ENCODE measurements at regions not wholly inside any gene's neighbourhood (a gene's known extent, or its start where the extent isn't known, plus 50 kb on each side); places are given as distances from the start of the nearest gene placed in this dataset.

DNA sequence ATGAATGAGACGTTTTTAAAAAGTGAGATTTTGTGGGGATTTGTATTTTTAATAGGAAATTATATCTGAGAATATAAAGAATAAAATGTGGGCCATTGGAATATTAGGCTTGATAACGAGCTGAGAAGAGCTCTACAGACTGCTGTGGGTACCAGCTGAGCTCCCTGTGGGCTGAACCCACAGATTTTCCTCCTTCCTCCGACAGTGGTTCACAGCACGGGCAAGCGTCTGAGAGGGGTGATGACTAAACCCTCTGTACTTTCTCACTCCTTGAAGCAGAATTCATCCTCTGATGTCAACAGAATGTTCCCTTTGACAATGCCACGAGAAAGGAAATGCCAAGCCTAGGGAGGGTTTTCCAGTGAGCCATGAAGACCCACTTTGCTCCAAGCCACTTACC, 102.7 kb upstream of the AJAP1 start:
- TF ChIP-seq, protein P1, sequence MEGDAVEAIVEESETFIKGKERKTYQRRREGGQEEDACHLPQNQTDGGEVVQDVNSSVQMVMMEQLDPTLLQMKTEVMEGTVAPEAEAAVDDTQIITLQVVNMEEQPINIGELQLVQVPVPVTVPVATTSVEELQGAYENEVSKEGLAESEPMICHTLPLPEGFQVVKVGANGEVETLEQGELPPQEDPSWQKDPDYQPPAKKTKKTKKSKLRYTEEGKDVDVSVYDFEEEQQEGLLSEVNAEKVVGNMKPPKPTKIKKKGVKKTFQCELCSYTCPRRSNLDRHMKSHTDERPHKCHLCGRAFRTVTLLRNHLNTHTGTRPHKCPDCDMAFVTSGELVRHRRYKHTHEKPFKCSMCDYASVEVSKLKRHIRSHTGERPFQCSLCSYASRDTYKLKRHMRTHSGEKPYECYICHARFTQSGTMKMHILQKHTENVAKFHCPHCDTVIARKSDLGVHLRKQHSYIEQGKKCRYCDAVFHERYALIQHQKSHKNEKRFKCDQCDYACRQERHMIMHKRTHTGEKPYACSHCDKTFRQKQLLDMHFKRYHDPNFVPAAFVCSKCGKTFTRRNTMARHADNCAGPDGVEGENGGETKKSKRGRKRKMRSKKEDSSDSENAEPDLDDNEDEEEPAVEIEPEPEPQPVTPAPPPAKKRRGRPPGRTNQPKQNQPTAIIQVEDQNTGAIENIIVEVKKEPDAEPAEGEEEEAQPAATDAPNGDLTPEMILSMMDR (IDR thresholded peaks at IDR 0.05): no peak
- TF ChIP-seq EP300 (IDR thresholded peaks at IDR 0.05) (no peak), POLR2A (IDR thresholded peaks at IDR 0.05) (no peak)

Data from tibial nerve (tissue), 4 donors.